OCI-LY7 (cell line): ENCODE measurements at regions not wholly inside any gene's neighbourhood (a gene's known extent, or its start where the extent isn't known, plus 50 kb on each side); places are given as distances from the start of the nearest gene placed in this dataset.
A peak's percentile ranks its signal among the peaks of the same experiment; 100 is the strongest.

ENCODE experiments used
- BruUV-seq: library from RNA; stranded (reverse); fragments of 400-500 nt; replicated peaks from 2 replicates; lab custom pipeline; 2021; lab: Mats Ljungman, UMichigan
- CTCF ChIA-PET: fragments of 300-600 bp; sonication (Branson Sonifier 250); formaldehyde crosslinking; loops from one replicate; lab custom pipeline; 2022; ENCODE audit warnings: antibody characterized with exemption; ENCODE audit not compliant: unreplicated experiment; lab: Charles Lee
- POLR2A ChIA-PET: fragments of 300-600 bp; sonication (Branson Sonifier 250); formaldehyde crosslinking; loops from one replicate; lab custom pipeline; 2022; ENCODE audit warnings: antibody characterized with exemption; lab: Charles Lee
- DNase-seq: peaks from one replicate; pipeline ENCODE4 v3.0.0-alpha.2; 2015; ENCODE audit warnings: low spot score
- H2AFZ ChIP-seq: fragments of 200-600 bp; sonication (generic), shearing (Covaris generic); 2 replicates; pipeline ENCODE4 v1.6.1; 2014; ENCODE audit warnings: mild to moderate bottlenecking, antibody characterized with exemption, low read length, moderate library complexity
- H3K27ac ChIP-seq: fragments of 200-600 bp; sonication (generic); 2 replicates; pipeline ENCODE4 v1.5.1; 2014; ENCODE audit warnings: mixed run types, low read depth, mild to moderate bottlenecking, moderate library complexity, low read length, inconsistent platforms; ENCODE audit not compliant: poor library complexity, severe bottlenecking
- H3K36me3 ChIP-seq: fragments of 200-600 bp; sonication (generic); 2 replicates; pipeline ENCODE4 v1.6.1; 2014; ENCODE audit warnings: mild to moderate bottlenecking, antibody characterized with exemption, low read length, moderate library complexity, mixed read lengths; ENCODE audit not compliant: insufficient read depth
- H3K4me1 ChIP-seq: fragments of 200-600 bp; sonication (generic); 2 replicates; pipeline ENCODE4 v1.5.1; 2014; ENCODE audit warnings: mild to moderate bottlenecking, low read length; ENCODE audit not compliant: insufficient read depth, poor library complexity, severe bottlenecking
- H3K4me2 ChIP-seq: fragments of 200-600 bp; sonication (generic); 2 replicates; pipeline ENCODE4 v1.6.1; 2014; ENCODE audit warnings: mild to moderate bottlenecking, low read length
- H3K4me3 ChIP-seq: fragments of 200-600 bp; sonication (generic); 2 replicates; pipeline ENCODE4 v1.5.1; 2014; ENCODE audit warnings: mild to moderate bottlenecking, low read depth, low read length; ENCODE audit not compliant: poor library complexity, severe bottlenecking
- H3K79me2 ChIP-seq: fragments of 200-600 bp; sonication (generic); 2 replicates; pipeline ENCODE4 v1.6.1; 2016; ENCODE audit warnings: low read depth, mild to moderate bottlenecking, low read length, moderate library complexity, mixed read lengths; ENCODE audit not compliant: insufficient read depth
- H3K9me2 ChIP-seq: fragments of 200-600 bp; sonication (generic); 2 replicates; pipeline ENCODE4 v1.6.1; 2016; ENCODE audit warnings: mild to moderate bottlenecking, low read length, mixed read lengths; ENCODE audit not compliant: insufficient read depth
- H3K9me3 ChIP-seq: fragments of 200-600 bp; sonication (generic); 2 replicates; pipeline ENCODE4 v1.6.1; 2014; ENCODE audit warnings: mild to moderate bottlenecking, mixed run types, low read length, mixed read lengths
- H4K20me1 ChIP-seq: fragments of 200-600 bp; sonication (generic); 2 replicates; pipeline ENCODE4 v1.6.1; 2014; ENCODE audit warnings: mild to moderate bottlenecking, antibody characterized with exemption, low read length, moderate library complexity, mixed read lengths; ENCODE audit not compliant: insufficient read depth
- CTCF ChIP-seq: fragments of 200-600 bp; sonication (generic); conservative IDR thresholded peaks from 2 replicates; pipeline ENCODE4 v1.5.1; 2014; ENCODE audit warnings: mild to moderate bottlenecking, antibody characterized with exemption, low read length, moderate library complexity, mixed read lengths
- EZH2phosphoT487 ChIP-seq: fragments of 200-600 bp; sonication (generic); IDR thresholded peaks from 2 replicates; pipeline ENCODE4 v1.6.1; 2018; ENCODE audit warnings: low read depth, borderline replicate concordance, mild to moderate bottlenecking, mixed run types, antibody characterized with exemption, low read length, moderate library complexity, mixed read lengths
- intact Hi-C: fragments of 100-400 bp; cut with micrococcal nuclease; formaldehyde crosslinking; loops from one replicate; pipeline ENCODE4 v1.10.0; 2022; ENCODE audit not compliant: unreplicated experiment

- H3K9me2 ChIP-seq = no peaks in the 10 kb centered on the region
- no peaks in the 10 kb centered on the region for H3K79me2 ChIP-seq
- H3K9me3 ChIP-seq = no peaks in the 10 kb centered on the region
- H3K36me3 ChIP-seq = no peaks in the 10 kb centered on the region
- intact Hi-C loops = no loop called here
- TF ChIP-seq CTCF (no peak), EZH2phosphoT487 (no peak)
- H3K4me2 ChIP-seq = no peak overlapping the region
- no peak for DNase-seq
- no peaks in the 10 kb centered on the region for H3K4me1 ChIP-seq
- POLR2A ChIA-PET = interaction anchor here (0.6 kb wide), 2 partner anchors 27 to 553 kb away, joined by 3 read pairs; no protein-coding TSS in a partner anchor
- H2AFZ ChIP-seq = no peak overlapping the region
- CTCF ChIA-PET = no interaction called here
- no peak overlapping the region for H3K27ac ChIP-seq
- BruUV-seq = no TSS peak
- no peak overlapping the region for H3K4me3 ChIP-seq
- no peaks in the 10 kb centered on the region for H4K20me1 ChIP-seq
Observed at GRCh38 chr1:68594851-68595250, 98.0 kb upstream of the DEPDC1 start.

GRCh38 chr1:68600049-68600661, 103.3 kb upstream of the DEPDC1 start:
- POLR2A ChIA-PET = interaction anchor here (0.5 kb wide), 1 partner anchor 128 kb away, joined by 4 read pairs; no protein-coding TSS in a partner anchor
- no peak overlapping the region for H3K4me3 ChIP-seq
- peak; percentile 7 for DNase-seq
- CTCF ChIA-PET = no interaction called here
- no peaks in the 10 kb centered on the region for H3K4me1 ChIP-seq
- H3K9me2 ChIP-seq = no peaks in the 10 kb centered on the region
- no peaks in the 10 kb centered on the region for H3K9me3 ChIP-seq
- H3K4me2 ChIP-seq = no peak overlapping the region
- TF ChIP-seq EZH2phosphoT487 (no peak), CTCF (peak; percentile 76)
- no TSS peak for BruUV-seq
- H3K36me3 ChIP-seq = no peaks in the 10 kb centered on the region
- H2AFZ ChIP-seq = no peak overlapping the region
- H3K27ac ChIP-seq = no peak overlapping the region
- intact Hi-C loops = loop anchor here (1.0 kb wide), 1 partner anchor 1137 kb away; no protein-coding TSS in a partner anchor
- no peaks in the 10 kb centered on the region for H4K20me1 ChIP-seq
- no peaks in the 10 kb centered on the region for H3K79me2 ChIP-seq

GRCh38 chr1:68608289-68608688, 111.4 kb upstream of the DEPDC1 start:
- intact Hi-C loops = no loop called here
- ChIA-PET POLR2A (no interaction called here), CTCF (no interaction called here)
- no peak overlapping the region for H3K27ac ChIP-seq
- H4K20me1 ChIP-seq = no peaks in the 10 kb centered on the region
- no peak overlapping the region for H3K4me2 ChIP-seq
- no peak for DNase-seq
- no TSS peak for BruUV-seq
- no peak overlapping the region for H3K4me3 ChIP-seq
- no peaks in the 10 kb centered on the region for H3K9me2 ChIP-seq
- H3K79me2 ChIP-seq = no peaks in the 10 kb centered on the region
- H3K36me3 ChIP-seq = no peaks in the 10 kb centered on the region
- no peaks in the 10 kb centered on the region for H3K4me1 ChIP-seq
- no peak overlapping the region for H2AFZ ChIP-seq
- TF ChIP-seq CTCF = no peak
- TF ChIP-seq EZH2phosphoT487 = no peak
- no peaks in the 10 kb centered on the region for H3K9me3 ChIP-seq
